Bronchial epithelial cell (primary cell): ENCODE measurements at regions not wholly inside any gene's neighbourhood (a gene's known extent, or its start where the extent isn't known, plus 50 kb on each side); places are given as distances from the start of the nearest gene placed in this dataset.

Experiments used
- DNase-seq: peaks from one replicate; pipeline ENCODE4 v3.0.0-alpha.2; 2010; ENCODE audit warnings: low read depth
- FAIRE-seq: peaks from 2 replicates; lab custom pipeline; 2011; peaks lifted over from hg19 to GRCh38; lab: Jason Lieb, UNC
- H3K27me3 ChIP-seq: 2 replicates; pipeline ENCODE4 v1.5.1; 2011; ENCODE audit warnings: low read length; ENCODE audit not compliant: control insufficient read depth, insufficient read depth
- H3K36me3 ChIP-seq: 2 replicates; pipeline ENCODE4 v1.5.1; 2011; ENCODE audit warnings: low read length; ENCODE audit not compliant: control insufficient read depth, insufficient read depth
- H3K4me3 ChIP-seq: 2 replicates; pipeline ENCODE4 v1.5.1; 2011; ENCODE audit warnings: mild to moderate bottlenecking, low read depth, low read length, control low read depth
- CTCF ChIP-seq: IDR thresholded peaks from 2 replicates; pipeline ENCODE4 v1.5.1; 2011; ENCODE audit warnings: mild to moderate bottlenecking, moderate library complexity, low read length, control low read depth, inconsistent platforms; ENCODE audit not compliant: insufficient read depth, severe bottlenecking

GRCh38 chr2:120525056-120526046 is 179.4 kb downstream of the INHBB start:
- FAIRE-seq (no peak), DNase-seq (no peak)
- Histone ChIP-seq H3K36me3 (no peaks in the 10 kb centered on the region), H3K4me3 (no peak overlapping the region), H3K27me3 (peaks cover 7% of the 10 kb centered on the region)
- TF ChIP-seq CTCF = no peak

GRCh38 chr2:120526047-120526562 is 180.2 kb downstream of the INHBB start:
- DNase-seq (peak; percentile 10), FAIRE-seq (no peak)
- Histone ChIP-seq H3K36me3 (no peaks in the 10 kb centered on the region), H3K27me3 (peaks cover 7% of the 10 kb centered on the region), H3K4me3 (no peak overlapping the region)
- TF ChIP-seq CTCF = no peak

DNA sequence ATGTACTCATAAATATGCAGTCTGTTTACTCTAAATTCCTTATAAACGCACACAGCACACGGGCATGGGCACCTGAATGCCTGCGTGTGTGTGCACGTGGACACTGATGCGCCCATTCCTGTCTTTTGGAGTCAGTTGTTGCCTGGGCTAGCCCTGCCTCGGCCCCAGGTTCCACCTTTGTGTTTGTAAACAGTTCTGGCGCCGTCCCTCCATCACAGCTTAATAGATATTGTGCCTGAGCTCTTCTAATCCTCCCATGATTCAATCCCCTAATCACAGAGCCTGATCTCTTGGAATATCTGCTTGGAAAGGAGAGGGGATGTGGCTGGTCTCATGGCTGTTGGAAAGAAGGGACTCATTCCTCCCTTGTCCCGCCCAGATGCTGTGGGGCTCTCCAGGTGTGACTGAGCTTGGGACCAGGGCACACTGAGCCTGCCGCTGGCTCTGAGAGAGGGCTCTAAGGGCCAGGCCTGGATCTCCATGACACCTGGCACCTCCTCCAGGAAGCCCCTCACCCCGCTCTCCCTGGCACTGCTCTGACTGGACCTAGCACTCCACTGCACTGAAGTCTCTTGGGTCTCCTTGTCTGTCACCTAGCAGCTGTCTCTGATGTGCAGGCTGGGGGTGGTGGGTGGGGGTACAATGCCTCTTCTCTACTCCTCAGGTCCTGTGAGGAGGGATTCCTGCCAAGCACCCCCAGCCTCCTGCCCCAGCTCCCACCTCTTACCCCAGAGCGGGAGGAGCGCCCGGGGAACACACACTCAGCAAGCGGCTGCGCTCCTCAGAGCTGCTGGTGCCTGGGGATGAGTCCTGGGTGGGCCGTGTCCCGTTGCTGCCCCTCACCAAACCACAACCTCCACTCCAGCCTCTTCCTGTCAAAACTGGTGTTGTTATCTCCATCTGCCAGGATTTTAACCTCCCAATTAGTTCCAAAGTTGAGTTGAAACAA is 181.3 kb downstream of the INHBB start:
- peak; percentile 64 for FAIRE-seq
- Histone ChIP-seq H3K36me3 (no peaks in the 10 kb centered on the region), H3K4me3 (no peak overlapping the region), H3K27me3 (peaks cover 5% of the 10 kb centered on the region)
- DNase-seq = peak; percentile 25
- no peak for TF ChIP-seq CTCF

DNA sequence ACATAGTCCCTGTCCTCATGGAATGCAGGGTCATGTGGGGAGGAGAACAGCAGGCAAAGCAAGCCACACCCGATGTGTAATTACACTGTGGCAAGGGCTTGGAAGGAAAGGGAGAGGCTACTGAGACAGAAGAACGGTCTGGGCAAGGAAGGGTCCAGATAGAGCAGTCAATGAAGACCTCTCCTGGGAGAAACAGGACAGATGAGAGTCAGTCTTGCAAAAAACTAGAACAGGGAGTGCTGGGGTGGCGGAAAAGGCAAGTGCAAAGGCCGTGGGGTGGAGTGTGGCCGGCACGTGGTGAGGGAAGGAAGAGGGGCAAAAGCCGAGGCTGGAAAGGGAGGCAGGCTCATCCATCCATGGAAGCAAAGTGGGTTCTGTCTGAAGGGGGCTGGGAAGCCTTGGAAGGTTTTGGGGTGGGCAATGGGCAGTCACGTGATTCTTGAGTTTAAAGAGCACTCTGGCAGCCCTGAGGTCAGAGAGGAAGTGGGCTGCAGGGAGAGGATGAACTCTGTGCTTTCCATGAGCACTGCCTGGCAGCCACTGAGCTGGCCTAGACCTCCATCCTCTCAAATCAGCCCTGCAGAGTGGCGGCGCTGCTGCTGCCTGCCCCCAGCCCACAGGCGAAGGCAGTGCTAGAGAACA is 182.2 kb downstream of the INHBB start:
- no peak overlapping the region for H3K4me3 ChIP-seq
- peaks cover 5% of the 10 kb centered on the region for H3K27me3 ChIP-seq
- H3K36me3 ChIP-seq = no peaks in the 10 kb centered on the region
- FAIRE-seq (no peak), DNase-seq (no peak)
- TF ChIP-seq CTCF = no peak

- DNase-seq (no peak), FAIRE-seq (peak; percentile 66)
- Histone ChIP-seq H3K4me3 (no peak overlapping the region), H3K36me3 (no peaks in the 10 kb centered on the region), H3K27me3 (peaks cover 3% of the 10 kb centered on the region)
- TF ChIP-seq CTCF = no peak
Measured at GRCh38 chr2:120528693-120529076, 182.7 kb downstream of the INHBB start.
